Gastroesophageal sphincter (tissue), 3 donors: ENCODE measurements at regions not wholly inside any gene's neighbourhood (a gene's known extent, or its start where the extent isn't known, plus 50 kb on each side); places are given as distances from the start of the nearest gene placed in this dataset.

ENCODE experiments used
- POLR2AphosphoS5 ChIP-seq: sonication (generic); formaldehyde crosslinking; IDR thresholded peaks from one replicate; pipeline ENCODE4 v1.6.1; 2017; ENCODE audit warnings: antibody characterized with exemption
- TF ChIP-seq, protein P1 (sequence below), 4 experiments: fragments of 200-600 bp in 2 of 4; fragments of 450-650 bp in 2 of 4; sonication (generic) in 1 of 4; IDR thresholded peaks; one replicate each; pipeline ENCODE4 v1.5.1; 2017 to 2019; ENCODE audit warnings: antibody characterized with exemption in 4 of 4, mild to moderate bottlenecking in 2 of 4, moderate library complexity in 2 of 4

DNA sequence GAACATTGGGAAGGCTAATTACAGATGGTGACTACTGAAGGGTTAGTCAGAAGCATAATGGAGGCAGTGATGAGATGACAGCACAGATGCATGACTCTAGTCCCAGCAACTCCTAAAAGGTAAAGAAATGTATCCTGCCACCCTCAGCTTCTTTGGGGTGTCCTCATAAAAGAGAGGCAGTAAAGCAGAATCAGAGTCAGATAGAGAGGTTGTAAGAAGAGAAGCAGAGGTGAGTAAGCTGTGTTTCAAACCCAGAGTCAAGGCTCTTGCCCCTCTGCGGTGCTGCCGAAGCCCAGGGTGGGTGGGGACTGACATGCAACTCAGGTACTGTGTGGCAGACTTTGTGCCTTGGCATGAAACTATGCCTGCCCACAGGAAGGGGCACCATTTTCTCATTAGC is 59.5 kb upstream of the PGM2 start:
- no peak for TF ChIP-seq POLR2AphosphoS5
- TF ChIP-seq, protein P1, sequence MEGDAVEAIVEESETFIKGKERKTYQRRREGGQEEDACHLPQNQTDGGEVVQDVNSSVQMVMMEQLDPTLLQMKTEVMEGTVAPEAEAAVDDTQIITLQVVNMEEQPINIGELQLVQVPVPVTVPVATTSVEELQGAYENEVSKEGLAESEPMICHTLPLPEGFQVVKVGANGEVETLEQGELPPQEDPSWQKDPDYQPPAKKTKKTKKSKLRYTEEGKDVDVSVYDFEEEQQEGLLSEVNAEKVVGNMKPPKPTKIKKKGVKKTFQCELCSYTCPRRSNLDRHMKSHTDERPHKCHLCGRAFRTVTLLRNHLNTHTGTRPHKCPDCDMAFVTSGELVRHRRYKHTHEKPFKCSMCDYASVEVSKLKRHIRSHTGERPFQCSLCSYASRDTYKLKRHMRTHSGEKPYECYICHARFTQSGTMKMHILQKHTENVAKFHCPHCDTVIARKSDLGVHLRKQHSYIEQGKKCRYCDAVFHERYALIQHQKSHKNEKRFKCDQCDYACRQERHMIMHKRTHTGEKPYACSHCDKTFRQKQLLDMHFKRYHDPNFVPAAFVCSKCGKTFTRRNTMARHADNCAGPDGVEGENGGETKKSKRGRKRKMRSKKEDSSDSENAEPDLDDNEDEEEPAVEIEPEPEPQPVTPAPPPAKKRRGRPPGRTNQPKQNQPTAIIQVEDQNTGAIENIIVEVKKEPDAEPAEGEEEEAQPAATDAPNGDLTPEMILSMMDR (IDR thresholded peaks at IDR 0.05): no peak
